ENCODE measurements at regions not wholly inside any gene's neighbourhood (a gene's known extent, or its start where the extent isn't known, plus 50 kb on each side); places are given as distances from the start of the nearest gene placed in this dataset.

DNA sequence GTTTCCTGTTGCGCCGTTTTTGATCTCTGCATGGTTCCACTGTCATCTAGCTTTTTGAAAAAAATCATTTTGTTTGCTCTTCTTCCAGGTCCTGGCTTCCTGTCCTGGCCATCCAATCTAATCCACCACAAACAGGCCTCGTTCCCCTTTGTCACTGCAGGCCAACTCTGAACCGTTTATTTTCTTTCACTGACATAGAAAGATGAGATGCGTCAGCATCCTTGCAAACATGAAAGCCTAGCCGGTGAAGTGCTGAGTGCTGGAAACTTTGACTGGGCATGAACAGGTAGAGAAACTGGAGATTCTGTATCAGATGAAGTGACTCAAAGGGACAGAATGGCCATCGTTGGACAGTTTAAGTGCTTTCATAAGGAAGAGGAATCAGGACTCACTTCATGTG is 1247.8 kb downstream of the TYW1 start:
- peaks cover 0 to 32% of the 10 kb centered on the region in 2 donors for H3K9me3 ChIP-seq
- intact Hi-C loops (cut with DNase I) = no loop called here

DNA sequence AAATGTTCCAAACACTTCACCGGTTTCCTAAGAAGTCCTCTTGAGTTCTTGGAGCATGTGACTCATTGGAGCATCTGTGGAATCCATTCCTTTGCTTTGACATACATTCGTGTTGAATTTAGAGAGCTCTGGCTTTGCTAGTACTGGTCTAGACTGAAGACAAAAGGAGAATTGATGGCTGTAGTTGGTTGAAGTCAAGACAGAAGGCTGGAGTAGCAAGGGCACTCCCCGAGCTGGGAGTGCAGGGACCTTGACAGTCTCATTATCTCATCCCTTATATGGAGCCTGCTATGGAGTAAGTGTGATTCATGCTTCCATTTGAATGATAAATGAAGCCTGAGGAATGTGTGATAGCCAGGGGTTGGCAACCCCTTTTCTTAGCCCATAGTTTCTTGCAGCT is 1249.1 kb downstream of the TYW1 start:
- H3K4me1 ChIP-seq = no peaks in the 10 kb centered on the region
- intact Hi-C loops (cut with DNase I) = no loop called here
- H3K27ac ChIP-seq = no peak overlapping the region
- TF ChIP-seq, protein P1, sequence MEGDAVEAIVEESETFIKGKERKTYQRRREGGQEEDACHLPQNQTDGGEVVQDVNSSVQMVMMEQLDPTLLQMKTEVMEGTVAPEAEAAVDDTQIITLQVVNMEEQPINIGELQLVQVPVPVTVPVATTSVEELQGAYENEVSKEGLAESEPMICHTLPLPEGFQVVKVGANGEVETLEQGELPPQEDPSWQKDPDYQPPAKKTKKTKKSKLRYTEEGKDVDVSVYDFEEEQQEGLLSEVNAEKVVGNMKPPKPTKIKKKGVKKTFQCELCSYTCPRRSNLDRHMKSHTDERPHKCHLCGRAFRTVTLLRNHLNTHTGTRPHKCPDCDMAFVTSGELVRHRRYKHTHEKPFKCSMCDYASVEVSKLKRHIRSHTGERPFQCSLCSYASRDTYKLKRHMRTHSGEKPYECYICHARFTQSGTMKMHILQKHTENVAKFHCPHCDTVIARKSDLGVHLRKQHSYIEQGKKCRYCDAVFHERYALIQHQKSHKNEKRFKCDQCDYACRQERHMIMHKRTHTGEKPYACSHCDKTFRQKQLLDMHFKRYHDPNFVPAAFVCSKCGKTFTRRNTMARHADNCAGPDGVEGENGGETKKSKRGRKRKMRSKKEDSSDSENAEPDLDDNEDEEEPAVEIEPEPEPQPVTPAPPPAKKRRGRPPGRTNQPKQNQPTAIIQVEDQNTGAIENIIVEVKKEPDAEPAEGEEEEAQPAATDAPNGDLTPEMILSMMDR (IDR thresholded peaks at IDR 0.05) = no peak
- H3K9me3 ChIP-seq = peaks cover 0 to 21% of the 10 kb centered on the region in 2 donors
- H3K36me3 ChIP-seq = no peaks in the 10 kb centered on the region
- no peak overlapping the region for H3K4me3 ChIP-seq
- ATAC-seq (no peak), DNase-seq (no peak)
- H3K27me3 ChIP-seq = no peaks in the 10 kb centered on the region

More for the DNA sequence above, 1247.8 kb downstream of the TYW1 start:
- DNase-seq = no peak
- Histone ChIP-seq H3K4me3 (no peak overlapping the region), H3K4me1 (no peaks in the 10 kb centered on the region), H3K27ac (no peak overlapping the region), H3K27me3 (no peaks in the 10 kb centered on the region), H3K36me3 (no peaks in the 10 kb centered on the region)
- TF ChIP-seq, protein P1 (IDR thresholded peaks at IDR 0.05) = no peak
- no peak for ATAC-seq

DNA sequence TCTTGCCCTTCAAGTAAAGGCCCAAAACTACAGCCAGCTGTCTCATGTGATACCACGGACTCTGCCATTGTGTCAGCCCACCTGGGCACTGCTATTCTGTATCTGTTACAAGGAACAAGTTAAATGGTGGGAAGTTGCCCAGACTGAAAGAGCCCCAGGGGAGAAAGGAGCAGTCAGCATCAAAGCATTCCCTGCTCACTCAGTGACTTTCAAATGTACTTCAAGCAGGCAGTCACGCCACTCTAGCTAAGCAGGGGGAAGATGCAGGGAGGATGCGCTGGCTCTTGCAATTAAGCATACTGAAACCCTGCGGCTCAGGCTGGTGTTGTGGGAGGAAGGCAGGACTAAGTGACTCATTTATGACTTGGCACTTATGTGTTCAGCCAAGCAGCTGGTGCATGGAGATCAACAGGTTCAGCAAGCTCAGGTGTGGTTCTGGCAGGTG is 1249.6 kb downstream of the TYW1 start:
- Histone ChIP-seq H3K4me1 (no peaks in the 10 kb centered on the region), H3K27ac (no peak overlapping the region), H3K4me3 (no peak overlapping the region), H3K36me3 (no peaks in the 10 kb centered on the region), H3K9me3 (peaks cover 0 to 20% of the 10 kb centered on the region in 2 donors), H3K27me3 (no peaks in the 10 kb centered on the region)
- ATAC-seq (peak; percentile 49), DNase-seq (no peak)
- TF ChIP-seq, protein P1 (IDR thresholded peaks at IDR 0.05) = no peak
- intact Hi-C loops (cut with DNase I) = no loop called here

DNA sequence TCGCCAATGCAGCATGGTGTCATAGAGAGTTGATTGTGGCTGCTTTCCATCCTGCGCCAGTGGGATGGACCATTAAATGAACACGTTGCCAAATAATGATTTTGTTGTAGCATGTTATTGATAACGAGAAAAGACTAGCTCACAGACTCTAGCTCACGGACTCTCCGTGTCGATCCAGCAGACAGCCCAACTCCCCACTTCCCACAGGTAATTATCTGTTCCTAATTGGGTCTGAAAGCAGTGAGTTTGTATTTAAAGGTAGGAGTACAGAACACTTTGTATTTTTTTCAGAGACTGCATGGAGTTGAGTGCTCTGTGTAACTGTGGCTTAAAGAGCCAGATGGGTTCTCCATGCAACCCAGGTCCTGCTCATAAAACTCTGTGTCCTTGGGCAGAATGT is 1250.5 kb downstream of the TYW1 start:
- Histone ChIP-seq H3K36me3 (no peaks in the 10 kb centered on the region), H3K9me3 (peaks cover 0 to 20% of the 10 kb centered on the region in 2 donors), H3K4me1 (no peaks in the 10 kb centered on the region), H3K4me3 (no peak overlapping the region), H3K27ac (no peak overlapping the region), H3K27me3 (no peaks in the 10 kb centered on the region)
- intact Hi-C loops (cut with DNase I) = no loop called here
- ATAC-seq (no peak), DNase-seq (no peak)
- TF ChIP-seq, protein P1 (IDR thresholded peaks at IDR 0.05) = no peak

DNA sequence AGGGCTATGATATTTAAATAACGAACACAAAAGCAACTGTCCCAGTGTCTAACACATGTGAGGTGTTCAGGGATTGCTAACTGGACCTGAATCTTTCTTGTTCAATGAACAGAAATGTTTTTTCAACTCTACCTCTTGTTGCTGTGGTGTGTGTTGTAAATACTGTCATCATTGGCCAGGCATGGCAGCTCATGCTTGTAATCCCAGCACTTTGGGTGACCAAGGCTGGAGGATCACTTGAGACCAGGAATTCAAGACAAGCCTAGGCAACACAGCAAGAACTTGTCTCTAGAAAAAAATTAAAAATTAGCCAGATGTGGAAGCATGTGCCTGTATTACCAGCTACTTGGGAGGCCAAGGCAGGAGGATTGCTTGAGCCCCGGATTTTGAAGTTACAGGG is 1250.9 kb downstream of the TYW1 start:
- no peaks in the 10 kb centered on the region for H3K36me3 ChIP-seq
- no peak for ATAC-seq
- H3K9me3 ChIP-seq = peaks cover 0 to 23% of the 10 kb centered on the region in 2 donors
- DNase-seq = no peak
- H3K27me3 ChIP-seq = no peaks in the 10 kb centered on the region
- intact Hi-C loops (cut with DNase I) = no loop called here
- H3K4me3 ChIP-seq = no peak overlapping the region
- H3K4me1 ChIP-seq = no peaks in the 10 kb centered on the region
- H3K27ac ChIP-seq = no peak overlapping the region
- TF ChIP-seq, protein P1 (IDR thresholded peaks at IDR 0.05) = no peak
